ENCODE measurements at regions not wholly inside any gene's neighbourhood (a gene's known extent, or its start where the extent isn't known, plus 50 kb on each side); places are given as distances from the start of the nearest gene placed in this dataset.

DNA sequence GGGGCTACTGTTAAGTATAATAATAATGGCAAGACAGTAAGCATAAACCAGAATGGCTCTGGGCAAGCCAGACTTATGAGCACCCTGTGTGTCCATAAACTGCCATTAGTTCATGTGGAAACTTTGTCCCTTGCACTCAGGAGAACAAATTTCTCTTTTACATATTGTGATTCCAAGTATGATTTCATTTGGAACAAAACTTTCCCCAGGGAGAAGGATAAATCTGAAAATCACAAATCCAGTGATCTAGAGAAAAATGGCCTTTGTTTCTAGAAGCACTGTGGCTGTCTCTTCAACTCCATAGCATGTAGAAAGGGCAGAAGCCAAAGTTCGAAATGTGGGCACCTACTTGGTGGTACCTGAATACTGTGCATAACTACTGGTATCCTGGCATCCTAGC, 823.7 kb upstream of the SOX11 start:
- Mint-ChIP-seq H3K4me3 (no peak overlapping the region), H3K27ac (no peak overlapping the region), H3K36me3 (ENCODE audit: low read depth) (no peaks in the 10 kb centered on the region), H3K27me3 (no peaks in the 10 kb centered on the region), H3K4me1 (no peaks in the 10 kb centered on the region), H3K9me3 (peaks cover 5% of the 10 kb centered on the region)
- DNase-seq (no peak), ATAC-seq (ENCODE audit: low read depth) (no peak)
- intact Hi-C loops (cut with micrococcal nuclease), result no loop called here
- CTCF ChIA-PET, result no interaction called here
- TF ChIP-seq, protein P1, sequence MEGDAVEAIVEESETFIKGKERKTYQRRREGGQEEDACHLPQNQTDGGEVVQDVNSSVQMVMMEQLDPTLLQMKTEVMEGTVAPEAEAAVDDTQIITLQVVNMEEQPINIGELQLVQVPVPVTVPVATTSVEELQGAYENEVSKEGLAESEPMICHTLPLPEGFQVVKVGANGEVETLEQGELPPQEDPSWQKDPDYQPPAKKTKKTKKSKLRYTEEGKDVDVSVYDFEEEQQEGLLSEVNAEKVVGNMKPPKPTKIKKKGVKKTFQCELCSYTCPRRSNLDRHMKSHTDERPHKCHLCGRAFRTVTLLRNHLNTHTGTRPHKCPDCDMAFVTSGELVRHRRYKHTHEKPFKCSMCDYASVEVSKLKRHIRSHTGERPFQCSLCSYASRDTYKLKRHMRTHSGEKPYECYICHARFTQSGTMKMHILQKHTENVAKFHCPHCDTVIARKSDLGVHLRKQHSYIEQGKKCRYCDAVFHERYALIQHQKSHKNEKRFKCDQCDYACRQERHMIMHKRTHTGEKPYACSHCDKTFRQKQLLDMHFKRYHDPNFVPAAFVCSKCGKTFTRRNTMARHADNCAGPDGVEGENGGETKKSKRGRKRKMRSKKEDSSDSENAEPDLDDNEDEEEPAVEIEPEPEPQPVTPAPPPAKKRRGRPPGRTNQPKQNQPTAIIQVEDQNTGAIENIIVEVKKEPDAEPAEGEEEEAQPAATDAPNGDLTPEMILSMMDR (IDR thresholded peaks at IDR 0.05), result no peak
- POLR2A ChIA-PET, result no interaction called here

DNA sequence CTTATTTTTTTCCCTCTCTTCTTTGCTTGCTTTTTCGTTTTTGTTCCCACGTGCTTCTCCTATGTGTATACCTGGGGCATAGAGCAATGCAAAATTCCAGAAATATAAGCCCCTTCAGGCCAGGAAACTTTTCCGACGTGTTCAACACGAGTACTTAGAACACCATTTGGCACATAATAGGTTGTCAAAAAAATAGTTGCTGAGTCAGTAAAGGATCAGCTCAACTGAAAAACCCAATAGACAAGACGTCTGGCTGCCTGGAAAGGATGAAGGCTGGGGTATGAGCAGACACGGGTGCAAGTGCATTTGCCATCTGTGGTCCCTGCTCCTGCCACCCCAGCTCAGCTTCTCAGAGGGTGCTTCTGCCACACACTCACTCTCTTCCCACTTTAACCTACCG, 823.0 kb upstream of the SOX11 start:
- peaks cover 5% of the 10 kb centered on the region for H3K9me3 Mint-ChIP-seq
- POLR2A ChIA-PET, result no interaction called here
- CTCF ChIA-PET, result no interaction called here
- TF ChIP-seq, protein P1 (IDR thresholded peaks at IDR 0.05), result no peak
- H3K4me3 Mint-ChIP-seq, result no peak overlapping the region
- H3K27ac Mint-ChIP-seq, result no peak overlapping the region
- no peaks in the 10 kb centered on the region for H3K4me1 Mint-ChIP-seq
- DNase-seq (no peak), ATAC-seq (ENCODE audit: low read depth) (no peak)
- no peaks in the 10 kb centered on the region for H3K36me3 Mint-ChIP-seq (ENCODE audit: low read depth)
- no peaks in the 10 kb centered on the region for H3K27me3 Mint-ChIP-seq
- intact Hi-C loops (cut with micrococcal nuclease), result no loop called here

DNA sequence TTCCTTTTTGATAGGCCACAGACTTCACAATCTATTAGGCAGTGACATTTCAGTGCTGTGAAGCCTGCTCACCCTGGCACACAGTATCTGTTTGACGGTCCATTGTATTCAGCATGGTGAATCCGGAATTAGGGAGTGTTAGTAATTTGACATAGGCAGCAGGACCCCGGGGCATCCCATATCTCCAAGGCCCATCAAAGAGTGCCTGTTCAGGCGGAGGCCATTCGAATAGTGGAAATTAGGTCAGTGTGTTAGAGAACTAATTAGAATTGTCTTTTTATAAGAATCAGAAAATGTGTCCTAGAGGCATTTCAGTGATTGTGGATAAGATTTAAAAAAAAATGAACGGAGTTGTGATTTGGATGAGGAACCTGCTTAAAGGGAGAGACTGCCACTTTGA, 818.8 kb upstream of the SOX11 start:
- TF ChIP-seq, protein P1 (IDR thresholded peaks at IDR 0.05), result no peak
- CTCF ChIA-PET, result no interaction called here
- ATAC-seq (ENCODE audit: low read depth) (no peak), DNase-seq (no peak)
- Mint-ChIP-seq H3K4me1 (no peaks in the 10 kb centered on the region), H3K4me3 (no peak overlapping the region), H3K9me3 (no peaks in the 10 kb centered on the region), H3K27ac (no peak overlapping the region), H3K27me3 (no peaks in the 10 kb centered on the region), H3K36me3 (ENCODE audit: low read depth) (no peaks in the 10 kb centered on the region)
- intact Hi-C loops (cut with micrococcal nuclease), result no loop called here
- POLR2A ChIA-PET, result no interaction called here

DNA sequence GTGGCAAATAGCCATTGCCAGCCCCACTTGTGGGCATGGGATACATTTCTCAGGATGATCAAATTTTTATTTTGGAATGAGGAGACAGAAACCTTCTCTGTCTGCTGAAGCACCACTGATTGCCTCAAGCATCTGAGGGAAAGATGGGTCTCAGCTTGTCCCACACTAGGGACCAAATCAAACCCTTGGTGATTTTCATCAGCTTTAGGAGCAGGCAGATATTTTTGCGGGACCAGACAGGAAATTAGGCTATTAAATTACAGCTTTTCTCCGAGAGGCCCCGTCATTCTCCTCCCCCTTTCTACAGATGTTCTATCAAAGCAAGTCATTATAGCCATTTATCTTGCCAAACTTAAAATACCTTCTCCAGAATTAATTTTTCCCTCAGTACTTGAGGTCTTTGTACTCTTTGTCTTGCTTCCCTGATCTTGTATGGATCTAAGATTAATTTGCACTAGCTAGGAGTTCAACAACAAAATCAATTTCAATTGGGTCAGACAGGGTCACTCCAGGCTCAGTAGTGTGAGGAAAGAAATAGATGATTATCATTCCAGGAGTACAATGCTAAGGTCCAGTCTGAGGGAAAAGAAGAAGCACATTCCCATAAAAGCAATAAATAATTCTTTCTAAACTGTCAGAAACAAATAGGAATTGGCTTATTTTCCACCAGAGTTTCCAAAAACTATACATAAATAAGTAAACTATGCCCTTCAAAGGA, 818.1 kb upstream of the SOX11 start:
- Mint-ChIP-seq H3K27me3 (no peaks in the 10 kb centered on the region), H3K9me3 (no peaks in the 10 kb centered on the region), H3K4me3 (no peak overlapping the region), H3K4me1 (no peaks in the 10 kb centered on the region), H3K36me3 (ENCODE audit: low read depth) (no peaks in the 10 kb centered on the region), H3K27ac (no peak overlapping the region)
- TF ChIP-seq, protein P1 (IDR thresholded peaks at IDR 0.05), result no peak
- ChIA-PET CTCF (no interaction called here), POLR2A (no interaction called here)
- intact Hi-C loops (cut with micrococcal nuclease), result no loop called here
- no peak for DNase-seq
- no peak for ATAC-seq (ENCODE audit: low read depth)

DNA sequence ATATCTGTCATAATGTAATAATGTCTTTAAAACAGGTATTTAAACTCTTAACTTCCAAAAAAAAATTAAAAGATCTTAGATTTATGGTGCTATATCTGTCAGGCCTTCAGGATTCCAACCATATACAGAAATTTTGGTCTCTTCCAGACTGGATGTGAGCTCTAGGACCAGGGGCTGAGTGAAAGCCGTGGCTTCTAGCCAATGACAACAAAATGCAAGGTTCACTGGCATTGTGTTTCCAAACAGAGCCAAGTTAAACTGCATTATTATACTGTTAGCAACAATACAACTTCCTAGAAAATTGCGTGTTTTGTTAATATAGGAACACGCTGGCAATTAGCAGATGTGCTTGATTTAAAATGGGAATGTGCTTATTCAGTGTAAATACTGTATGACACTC, 809.8 kb upstream of the SOX11 start:
- Mint-ChIP-seq H3K27ac (no peak overlapping the region), H3K4me1 (no peaks in the 10 kb centered on the region)

More for the DNA sequence above, 809.8 kb upstream of the SOX11 start:
- TF ChIP-seq, protein P1 (IDR thresholded peaks at IDR 0.05), result no peak
- no peaks in the 10 kb centered on the region for H3K9me3 Mint-ChIP-seq
- no peak for DNase-seq
- no peaks in the 10 kb centered on the region for H3K27me3 Mint-ChIP-seq
- POLR2A ChIA-PET, result no interaction called here
- no peaks in the 10 kb centered on the region for H3K36me3 Mint-ChIP-seq (ENCODE audit: low read depth)
- no peak overlapping the region for H3K4me3 Mint-ChIP-seq
- intact Hi-C loops (cut with micrococcal nuclease), result no loop called here
- ATAC-seq (ENCODE audit: low read depth), result no peak
- CTCF ChIA-PET, result no interaction called here

Data from activated B cell treated with CpG ODN at 0.5 μM for 24 hours (primary cell).